HG02870 (cell line): ENCODE measurements at regions not wholly inside any gene's neighbourhood (a gene's known extent, or its start where the extent isn't known, plus 50 kb on each side); places are given as distances from the start of the nearest gene placed in this dataset.

Source experiments
- ATAC-seq: cut with Tn5 transposase; IDR thresholded peaks from one replicate; pipeline ENCODE4 v1.9.1; 2021; ENCODE audit warnings: mild to moderate bottlenecking, moderate library complexity; ENCODE audit not compliant: unreplicated experiment

- no peak for ATAC-seq
These were observed 227.5 kb downstream of the MTX2 start for GRCh38 chr2:176496761-176497160.

- ATAC-seq, result no peak
These were observed 231.7 kb downstream of the MTX2 start for GRCh38 chr2:176500901-176501300.

- ATAC-seq, result no peak
These were observed 232.4 kb downstream of the MTX2 start for GRCh38 chr2:176501617-176502016.

GRCh38 chr2:176502619-176503018 lies 233.4 kb downstream of the MTX2 start:
- ATAC-seq, result no peak

GRCh38 chr2:176503776-176504175 lies 234.5 kb downstream of the MTX2 start:
- ATAC-seq, result no peak

- no peak for ATAC-seq
These were observed 235.2 kb downstream of the MTX2 start for GRCh38 chr2:176504440-176504839.

GRCh38 chr2:176507786-176508185 lies 238.5 kb downstream of the MTX2 start:
- ATAC-seq, result no peak

GRCh38 chr2:176508374-176508773 lies 239.1 kb downstream of the MTX2 start:
- ATAC-seq, result peak; percentile 35

GRCh38 chr2:176508984-176509740 lies 239.9 kb downstream of the MTX2 start:
- ATAC-seq, result peak; percentile 88

- no peak for ATAC-seq
These were observed 245.0 kb downstream of the MTX2 start for GRCh38 chr2:176514276-176514675.

GRCh38 chr2:176514805-176515500 lies 245.7 kb downstream of the MTX2 start:
- ATAC-seq, result no peak

- no peak for ATAC-seq
These were observed 246.9 kb downstream of the MTX2 start for GRCh38 chr2:176516051-176516602.

GRCh38 chr2:176518823-176519222 lies 249.6 kb downstream of the MTX2 start:
- ATAC-seq, result no peak

GRCh38 chr2:176521878-176522670 lies 252.8 kb downstream of the MTX2 start:
- no peak for ATAC-seq

- no peak for ATAC-seq
These were observed 255.8 kb downstream of the MTX2 start for GRCh38 chr2:176525086-176525485.

- ATAC-seq, result no peak
These were observed 258.0 kb downstream of the MTX2 start for GRCh38 chr2:176526995-176527901.

GRCh38 chr2:176531608-176532007 lies 262.4 kb downstream of the MTX2 start:
- ATAC-seq, result no peak

GRCh38 chr2:176533505-176534193 lies 264.4 kb downstream of the MTX2 start:
- ATAC-seq, result no peak

GRCh38 chr2:176534798-176535466 lies 265.7 kb downstream of the MTX2 start:
- no peak for ATAC-seq
